GM18505 (cell line): ENCODE measurements at regions not wholly inside any gene's neighbourhood (a gene's known extent, or its start where the extent isn't known, plus 50 kb on each side); places are given as distances from the start of the nearest gene placed in this dataset.

Experiments used
- ATAC-seq: cut with Tn5 transposase; IDR thresholded peaks from one replicate; pipeline ENCODE4 v1.9.1; 2021; ENCODE audit not compliant: unreplicated experiment
- POLR2A ChIP-seq: IDR thresholded peaks from 4 replicates; pipeline ENCODE4 v1.6.1; 2011; ENCODE audit warnings: borderline replicate concordance; ENCODE audit not compliant: insufficient read depth, insufficient read length; ENCODE audit errors: extremely low read depth

DNA sequence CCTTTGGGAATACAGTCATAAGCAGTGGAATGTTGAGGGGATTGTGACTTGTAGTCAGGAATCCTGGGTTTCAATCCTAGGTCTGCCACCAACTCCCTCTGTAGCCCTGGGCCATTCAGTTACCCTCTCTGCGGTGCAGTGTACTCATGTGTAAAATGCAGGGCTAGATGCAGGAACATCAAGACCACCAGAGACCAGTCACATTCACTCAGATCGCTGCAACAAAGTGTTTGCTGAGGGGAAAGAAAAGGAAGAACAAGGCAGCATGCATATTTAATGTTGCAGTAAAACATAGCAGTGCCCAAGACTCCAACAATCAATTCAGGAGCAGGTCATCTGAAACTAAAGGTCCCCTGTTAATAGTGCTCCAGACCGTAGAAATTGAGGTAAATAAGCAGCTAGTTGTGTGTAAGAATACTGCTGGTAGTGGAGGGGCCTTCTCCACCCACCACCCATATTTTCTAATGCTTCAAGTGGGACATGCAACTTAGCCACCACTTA lies 410.7 kb downstream of the OMA1 start:
- no peak for TF ChIP-seq POLR2A
- no peak for ATAC-seq

DNA sequence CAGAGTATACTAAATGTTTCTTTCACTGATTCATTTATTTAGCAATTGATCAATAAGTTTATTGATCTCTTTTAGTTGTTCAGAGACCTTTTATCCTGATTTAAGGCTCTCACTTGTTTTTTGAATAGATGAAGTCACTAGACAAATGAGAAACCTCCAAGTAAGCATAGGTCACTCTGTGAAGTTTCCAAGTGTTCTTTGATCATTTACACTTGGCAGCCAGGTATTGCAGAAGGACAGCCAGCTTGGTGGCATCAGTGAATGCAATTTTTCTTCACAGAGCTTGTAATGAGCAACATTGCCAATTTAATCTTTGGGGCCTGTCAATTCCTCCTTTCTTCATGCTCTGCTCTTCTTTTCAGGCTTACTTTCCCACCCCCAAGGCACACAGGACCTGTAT lies 413.0 kb downstream of the OMA1 start:
- TF ChIP-seq POLR2A: no peak
- ATAC-seq: no peak

DNA sequence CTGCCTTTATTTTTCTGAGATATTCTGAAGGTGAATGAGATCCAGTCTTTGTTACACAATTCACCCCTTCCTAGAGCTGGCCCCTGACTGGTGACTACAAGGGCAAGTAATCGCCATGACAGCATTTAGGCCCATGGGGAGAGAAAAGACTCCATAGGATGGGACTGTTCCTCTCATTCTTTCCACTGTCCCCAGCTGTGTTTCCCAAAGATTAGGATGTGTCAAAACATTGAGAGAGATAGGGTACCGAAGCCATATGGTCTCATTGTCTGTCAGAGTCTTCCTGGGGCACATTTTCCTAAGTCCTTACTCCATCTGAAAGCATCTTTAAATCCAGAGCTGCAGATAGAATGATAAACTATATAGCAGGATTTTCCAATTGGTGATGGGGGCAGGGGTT lies 423.5 kb downstream of the OMA1 start:
- TF ChIP-seq POLR2A: no peak
- no peak for ATAC-seq

DNA sequence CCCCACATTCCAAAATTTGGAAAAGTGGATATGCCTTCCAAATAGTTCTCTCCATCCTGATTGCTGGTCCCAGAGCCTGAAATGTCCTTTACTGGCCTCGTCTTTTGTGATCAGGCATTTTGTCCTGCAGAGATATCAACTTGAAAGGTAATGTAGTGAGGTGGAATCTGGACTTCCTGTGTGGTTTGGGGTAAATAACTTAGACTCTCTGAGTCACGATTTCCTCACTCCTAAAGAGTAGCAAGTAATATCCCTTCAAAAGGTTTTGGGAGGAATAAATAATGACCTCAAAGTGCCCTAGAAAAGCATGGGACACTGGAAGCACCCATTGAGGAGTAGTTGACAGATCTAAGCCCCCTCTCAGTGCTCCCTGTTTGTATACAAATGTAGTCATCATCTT lies 426.6 kb downstream of the OMA1 start:
- ATAC-seq: no peak
- TF ChIP-seq POLR2A: no peak

DNA sequence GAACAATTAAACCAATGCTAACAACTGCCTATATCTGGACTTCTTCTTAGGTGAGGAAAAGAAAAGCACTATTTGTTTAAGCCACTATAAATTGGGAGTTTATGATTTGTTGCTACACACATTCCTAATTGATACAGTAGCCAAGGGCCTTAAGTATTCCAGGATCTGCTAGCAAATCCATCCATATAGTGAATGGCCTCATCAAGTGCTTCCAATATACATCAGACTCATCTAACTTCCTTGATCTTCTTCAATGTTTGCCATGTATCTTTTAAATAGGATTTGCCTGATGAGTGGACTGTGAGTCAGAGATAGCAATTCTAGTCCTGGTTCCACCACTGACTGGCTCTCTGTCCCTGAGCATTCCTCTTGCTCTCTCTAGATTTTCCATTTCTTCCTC lies 430.2 kb downstream of the OMA1 start:
- no peak for ATAC-seq
- no peak for TF ChIP-seq POLR2A

DNA sequence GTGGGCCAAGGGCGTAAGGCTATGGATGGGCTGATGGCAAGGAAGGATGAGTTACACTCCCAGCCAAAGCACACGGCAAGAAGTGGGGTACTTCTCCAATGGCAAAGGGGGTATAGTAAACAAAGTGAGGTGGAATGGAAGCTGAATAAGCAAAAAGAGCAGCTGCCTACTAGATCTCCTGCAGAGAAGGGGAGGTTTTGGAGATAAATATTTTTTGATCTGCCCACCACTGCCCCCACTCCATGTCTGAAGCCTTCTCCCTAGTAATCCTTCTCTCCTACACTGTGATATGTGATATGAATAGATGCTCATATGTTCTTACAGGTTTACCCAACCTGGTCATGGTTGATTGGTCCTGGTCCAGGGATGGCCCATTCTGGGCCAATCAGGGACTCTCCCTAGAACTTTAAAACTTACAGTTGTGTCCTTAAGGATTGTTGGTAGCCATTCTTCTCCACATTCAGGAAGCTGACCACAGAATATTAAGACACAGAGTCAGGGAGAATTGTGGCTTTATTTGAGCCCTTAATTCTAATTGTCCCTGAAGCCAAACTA lies 436.8 kb downstream of the OMA1 start:
- no peak for TF ChIP-seq POLR2A
- ATAC-seq: no peak

DNA sequence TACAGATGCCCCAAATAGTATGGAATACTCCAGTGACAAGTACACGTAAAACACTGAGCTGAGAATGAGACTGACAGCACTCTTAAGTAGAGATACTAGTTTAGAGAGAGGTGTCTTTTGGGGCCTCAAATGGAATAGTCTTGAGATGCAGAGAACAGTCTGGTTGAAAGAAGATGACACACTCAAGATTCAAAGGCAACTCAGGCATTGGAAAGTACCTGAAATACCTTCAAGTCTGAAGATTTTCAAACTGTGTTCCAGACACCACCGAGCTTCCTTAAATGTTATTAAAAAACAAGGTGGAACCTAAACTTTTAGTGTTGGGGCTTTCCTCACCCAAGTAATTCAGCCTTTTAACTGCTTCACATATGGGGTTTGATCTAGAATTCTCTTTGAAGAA lies 437.7 kb downstream of the OMA1 start:
- no peak for TF ChIP-seq POLR2A
- ATAC-seq: no peak

DNA sequence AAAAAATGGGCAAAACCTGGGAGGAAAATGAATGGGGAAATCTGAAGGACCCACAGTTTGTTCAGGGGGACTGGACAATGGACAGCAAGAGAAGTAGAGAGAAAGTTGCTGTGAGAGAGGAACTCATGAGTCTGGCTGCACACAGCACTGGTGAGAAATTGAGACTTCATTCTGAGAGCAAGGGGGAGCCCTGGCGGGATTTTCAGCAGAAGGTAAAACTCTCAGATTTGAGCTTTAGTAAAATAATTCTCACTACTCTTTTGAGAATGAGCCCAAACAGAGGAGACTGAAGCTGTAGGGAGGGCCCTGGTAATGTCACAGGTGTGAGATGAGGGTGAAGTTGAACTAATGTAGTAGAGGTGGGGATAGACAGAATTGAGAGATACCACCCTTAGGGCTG lies 438.6 kb downstream of the OMA1 start:
- no peak for ATAC-seq
- TF ChIP-seq POLR2A: no peak

DNA sequence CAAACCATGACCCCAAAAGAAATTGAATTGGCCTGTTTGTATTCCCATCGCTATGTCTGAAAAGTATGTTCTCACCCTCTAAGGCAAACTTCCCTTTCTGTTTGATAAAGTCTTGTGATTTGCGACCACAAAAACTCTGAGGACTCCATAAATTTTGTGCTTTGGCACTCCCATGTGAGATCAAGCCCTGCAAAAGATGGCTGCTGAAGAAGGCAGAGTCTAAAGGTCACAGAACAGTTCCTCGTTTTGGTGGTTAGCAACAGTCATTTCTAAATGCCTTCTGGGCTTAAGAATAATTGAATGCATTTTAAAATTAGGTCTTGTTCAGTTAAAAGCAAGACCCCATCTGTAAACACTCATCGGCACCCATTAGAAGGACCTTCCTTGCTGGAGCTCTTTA lies 441.6 kb downstream of the OMA1 start:
- no peak for TF ChIP-seq POLR2A
- ATAC-seq: peak; percentile 73

DNA sequence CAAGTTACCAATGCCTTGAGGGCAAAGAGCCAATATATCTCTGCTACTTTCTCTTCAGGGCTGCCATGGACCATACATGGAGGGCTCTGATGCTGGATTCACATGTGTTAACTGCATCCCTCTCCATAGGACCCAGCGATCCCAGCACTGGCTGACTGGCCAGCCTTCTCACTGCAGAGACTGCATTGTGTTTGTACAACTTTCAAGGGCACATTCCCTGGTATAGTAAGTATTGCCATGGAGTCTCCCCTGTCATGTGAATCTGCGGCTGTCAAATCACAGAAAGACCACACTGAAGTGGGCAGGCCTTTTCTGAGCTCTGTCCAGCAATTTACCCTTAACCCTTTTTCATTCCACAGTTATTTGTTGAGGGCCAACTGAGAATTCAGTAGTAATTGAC lies 449.8 kb downstream of the OMA1 start:
- TF ChIP-seq POLR2A: no peak
- no peak for ATAC-seq

DNA sequence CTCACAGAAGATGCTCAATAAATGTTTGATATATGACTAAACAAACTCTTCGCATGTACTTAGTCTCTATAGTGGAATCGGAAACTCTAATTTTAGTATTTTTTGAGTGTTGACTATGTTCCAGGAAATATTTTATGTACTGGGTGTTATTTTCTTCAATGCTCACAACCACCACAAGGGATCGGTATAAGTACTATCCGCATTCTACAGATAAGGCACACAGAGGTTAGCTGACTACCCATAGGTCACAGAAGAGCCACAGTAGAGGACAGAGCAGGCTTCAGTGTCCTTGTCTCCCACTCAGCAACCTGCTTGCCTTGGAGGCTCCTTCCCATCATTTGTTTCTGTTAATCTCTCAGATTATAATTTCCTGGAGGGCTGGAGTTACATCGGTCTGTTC lies 451.3 kb downstream of the OMA1 start:
- no peak for ATAC-seq
- TF ChIP-seq POLR2A: no peak

DNA sequence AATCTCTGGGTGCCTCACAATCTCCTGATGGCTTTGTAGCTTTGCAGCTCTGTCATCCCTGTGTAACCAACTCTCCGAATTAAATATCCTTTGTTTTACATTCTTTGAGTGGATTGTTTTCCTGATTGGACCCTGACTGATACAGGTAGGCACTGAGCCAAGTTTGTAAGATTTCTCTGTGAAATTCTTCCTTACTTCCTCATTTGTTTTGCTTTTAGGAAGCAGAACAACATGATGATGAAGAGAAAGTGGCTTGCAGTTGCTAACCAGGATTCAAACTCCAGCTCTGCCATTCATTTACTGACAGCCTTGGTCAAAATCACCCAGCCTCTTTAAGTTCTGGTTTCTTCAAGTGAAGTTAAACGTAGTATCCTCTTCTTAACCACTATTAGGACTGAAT lies 452.3 kb downstream of the OMA1 start:
- ATAC-seq: no peak
- TF ChIP-seq POLR2A: no peak

DNA sequence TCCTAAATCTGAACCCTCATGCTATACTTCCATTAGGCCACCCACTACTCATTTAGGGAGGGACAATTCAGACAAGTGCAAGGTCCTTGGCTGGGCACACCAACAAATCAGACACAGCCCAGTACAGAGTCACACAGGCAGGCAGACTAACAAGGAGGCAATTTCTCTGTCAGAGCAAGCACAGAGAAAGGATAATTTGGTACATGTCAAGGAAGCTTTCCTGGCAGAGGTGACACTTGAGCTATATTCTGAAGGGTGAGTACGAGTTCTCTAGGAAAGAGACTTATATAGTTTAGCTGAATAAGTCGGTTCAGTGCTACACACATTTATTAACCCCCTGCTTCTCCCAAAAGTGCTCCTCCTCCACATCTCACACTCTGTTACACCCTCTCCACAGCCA lies 455.9 kb downstream of the OMA1 start:
- no peak for ATAC-seq
- TF ChIP-seq POLR2A: no peak

DNA sequence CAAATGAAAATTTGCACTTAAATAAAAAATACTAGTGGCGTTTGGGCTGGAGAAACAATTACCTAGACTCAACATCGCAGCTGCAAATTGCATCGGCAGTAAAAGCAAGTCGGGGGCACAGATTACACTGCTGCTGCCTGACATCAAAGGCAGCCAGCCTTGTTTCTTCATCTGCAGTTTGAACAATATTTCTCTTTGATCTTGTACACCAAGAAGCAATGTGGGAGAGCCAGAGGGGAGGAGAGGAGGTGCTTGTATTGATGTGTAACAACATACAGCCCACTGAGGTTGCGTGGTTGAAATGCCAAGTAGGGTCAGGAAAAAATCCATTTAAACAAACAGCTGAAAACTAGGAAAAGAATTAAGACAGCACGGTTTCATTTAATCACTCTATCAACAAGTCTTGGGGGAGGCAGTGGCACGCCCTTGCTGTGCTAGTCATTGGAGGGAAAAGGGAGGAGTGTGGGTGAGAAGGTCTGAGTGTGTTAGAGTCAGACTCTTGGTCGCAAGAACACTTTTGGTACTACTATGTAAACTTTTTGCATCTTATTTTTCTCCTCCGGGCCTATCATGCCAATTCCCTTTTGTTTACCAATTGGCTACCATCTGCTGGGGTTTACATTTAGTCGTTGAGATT lies 456.5 kb downstream of the OMA1 start:
- ATAC-seq: no peak
- no peak for TF ChIP-seq POLR2A

DNA sequence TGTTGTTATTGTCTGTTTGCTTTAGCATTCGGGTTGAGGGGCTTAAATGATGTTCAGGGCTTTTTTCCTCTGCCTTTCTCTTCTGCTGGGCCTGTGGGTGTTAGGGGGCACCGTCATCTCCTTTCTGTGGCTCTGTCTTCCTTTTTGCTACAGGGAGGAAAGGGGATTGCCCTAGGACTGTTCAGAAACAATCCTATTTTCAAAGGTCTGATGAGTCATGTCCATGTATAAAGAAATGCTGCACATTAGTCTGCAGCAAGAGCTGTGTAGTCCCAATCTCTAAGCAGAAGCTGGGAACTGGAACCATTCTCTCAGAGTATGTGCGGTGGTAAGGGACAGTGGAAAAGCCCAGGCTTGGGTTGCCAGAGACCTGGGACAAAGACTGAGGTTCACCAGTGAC lies 462.3 kb downstream of the OMA1 start:
- TF ChIP-seq POLR2A: no peak
- ATAC-seq: no peak
